ENCODE measurements at regions not wholly inside any gene's neighbourhood (a gene's known extent, or its start where the extent isn't known, plus 50 kb on each side); places are given as distances from the start of the nearest gene placed in this dataset.

DNA sequence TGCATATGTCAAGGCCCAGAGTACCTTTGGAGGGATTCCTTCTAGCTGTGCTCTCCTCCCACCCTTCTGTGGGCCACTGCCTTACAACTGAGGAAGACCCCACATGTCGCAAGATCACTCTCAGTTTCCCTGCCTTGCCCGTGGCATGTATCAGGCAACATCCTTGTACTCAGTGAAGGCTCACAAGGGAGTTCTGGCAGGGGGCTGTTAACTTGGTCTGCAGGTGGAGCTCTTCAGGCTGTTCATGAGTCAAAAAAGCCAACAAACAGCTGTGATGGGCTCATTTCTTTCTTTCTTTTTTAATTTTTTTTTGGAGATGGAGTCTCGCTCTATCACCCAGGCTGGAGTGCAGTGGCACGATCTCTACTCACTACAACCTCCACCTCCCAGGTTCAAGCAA, 513.0 kb upstream of the ANKRD30A start:
- DNase-seq = no peak

- no peak for DNase-seq
Measured at GRCh38 chr10:36608866-36609265, 516.5 kb upstream of the ANKRD30A start.

DNA sequence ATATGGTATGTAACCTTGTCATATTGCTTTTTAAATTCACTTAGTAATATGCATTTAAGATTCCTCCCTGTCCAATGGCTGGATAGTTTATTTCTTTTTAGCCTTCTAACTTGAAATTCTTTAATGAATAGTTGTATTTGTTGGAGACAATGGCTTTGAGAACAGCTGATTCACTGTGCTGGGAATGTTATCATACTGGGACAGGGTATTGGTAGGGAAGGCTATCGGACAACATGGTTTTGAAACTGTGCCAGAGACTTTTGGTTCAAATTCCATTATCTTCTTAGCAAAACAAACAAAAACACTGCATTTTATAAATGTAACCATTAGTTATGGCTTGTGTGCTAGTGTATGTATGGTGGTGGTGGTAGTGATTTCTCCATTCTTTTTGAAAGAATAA, 517.1 kb upstream of the ANKRD30A start:
- no peak for DNase-seq

DNA sequence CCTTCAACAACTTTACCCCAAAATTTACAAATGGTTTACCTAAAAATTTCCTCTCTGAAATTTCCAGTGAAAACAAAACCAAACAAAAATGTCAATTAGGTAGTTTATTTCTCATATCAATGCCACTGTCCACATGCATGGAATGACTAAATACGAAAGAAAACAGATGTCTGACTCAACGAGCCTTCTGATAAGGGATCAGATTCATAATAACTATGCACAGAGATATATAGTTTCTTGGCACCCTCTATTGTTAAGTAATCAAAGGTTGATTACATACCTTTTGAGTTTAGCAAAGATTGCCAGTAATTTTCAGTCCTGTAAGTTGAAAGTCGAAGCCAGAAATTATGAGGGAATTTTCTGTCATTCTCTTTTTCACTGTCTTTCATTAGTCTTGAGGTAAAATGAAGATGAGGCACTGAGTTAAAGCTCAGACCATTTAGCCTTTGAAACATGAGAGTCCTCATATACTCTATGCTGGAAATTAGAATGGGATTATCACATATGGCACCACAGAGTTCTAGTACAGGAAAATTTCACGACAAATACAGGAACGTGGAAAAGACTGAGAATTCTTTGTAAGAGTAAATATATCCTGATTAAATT, 519.1 kb upstream of the ANKRD30A start:
- no peak for DNase-seq

GRCh38 chr10:36604316-36604715, 521.1 kb upstream of the ANKRD30A start:
- no peak for DNase-seq

GRCh38 chr10:36603688-36604087, 521.7 kb upstream of the ANKRD30A start:
- DNase-seq = no peak

DNA sequence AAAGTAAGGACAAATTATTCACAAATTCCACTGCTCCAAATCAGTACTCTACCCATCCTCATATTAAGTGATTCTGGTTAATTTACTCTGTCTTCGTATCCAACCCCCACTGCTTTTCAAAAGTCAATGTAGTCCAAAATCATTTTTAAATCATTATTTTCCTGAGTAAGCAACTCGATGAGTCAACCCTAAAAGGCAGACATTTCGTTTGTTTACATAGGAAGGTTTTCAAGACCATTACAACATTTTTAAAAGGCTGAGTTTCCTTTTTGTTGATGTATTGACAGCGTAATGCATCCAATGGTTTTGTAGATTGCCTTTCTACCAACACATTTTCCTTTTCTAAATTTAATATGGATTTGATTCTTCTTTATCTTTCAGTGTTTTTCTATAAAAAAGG, 523.0 kb upstream of the ANKRD30A start:
- DNase-seq = no peak

- no peak for DNase-seq
Measured at GRCh38 chr10:36597756-36598320, 527.6 kb upstream of the ANKRD30A start.

- no peak for DNase-seq
Measured at GRCh38 chr10:36592964-36593363, 532.4 kb upstream of the ANKRD30A start.

DNA sequence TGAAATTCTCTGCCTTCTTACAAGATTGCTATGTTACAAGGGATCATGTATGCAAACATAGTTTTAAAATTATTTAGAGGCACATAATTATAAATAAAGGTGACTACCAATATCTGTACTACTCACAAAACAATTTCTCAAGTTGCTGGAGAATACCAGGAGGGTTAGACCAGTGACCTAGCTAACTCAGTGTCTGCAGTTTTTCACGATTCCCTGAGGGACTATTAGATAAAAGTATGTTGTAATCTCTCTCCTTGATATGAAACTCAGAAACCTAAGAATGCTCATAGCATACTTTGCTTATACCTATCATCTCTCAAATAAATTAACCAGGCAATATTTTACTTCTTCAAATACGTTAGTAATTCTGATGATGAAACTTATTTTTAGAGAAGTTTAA, 534.0 kb upstream of the ANKRD30A start:
- DNase-seq = no peak

DNA sequence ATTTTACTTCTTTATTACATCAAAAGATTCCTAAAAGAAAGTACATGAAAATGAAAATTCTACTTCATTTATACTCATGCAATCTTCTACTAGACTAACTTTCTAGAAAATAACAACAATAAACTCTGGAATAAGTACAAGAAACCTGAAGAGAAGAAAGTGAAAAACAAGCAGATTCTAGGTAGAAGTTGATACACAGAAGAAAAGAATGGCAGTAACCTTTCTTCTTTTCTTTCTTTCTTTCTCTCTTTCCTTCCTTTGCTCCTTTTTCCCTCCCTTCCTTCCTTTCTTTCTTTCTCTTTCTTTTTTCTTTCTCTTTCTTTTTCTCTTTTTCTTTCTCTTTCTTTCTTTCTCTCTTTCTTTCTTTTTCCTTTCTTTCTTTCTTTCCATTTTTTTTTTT, 541.7 kb upstream of the ANKRD30A start:
- no peak for DNase-seq

- no peak for DNase-seq
Measured at GRCh38 chr10:36581237-36581636, 544.2 kb upstream of the ANKRD30A start.

- no peak for DNase-seq
Measured at GRCh38 chr10:36578306-36578705, 547.1 kb upstream of the ANKRD30A start.

GRCh38 chr10:36577126-36577525, 548.3 kb upstream of the ANKRD30A start:
- DNase-seq = no peak

- DNase-seq = no peak
Measured at GRCh38 chr10:36574207-36574606, 551.2 kb upstream of the ANKRD30A start.

DNA sequence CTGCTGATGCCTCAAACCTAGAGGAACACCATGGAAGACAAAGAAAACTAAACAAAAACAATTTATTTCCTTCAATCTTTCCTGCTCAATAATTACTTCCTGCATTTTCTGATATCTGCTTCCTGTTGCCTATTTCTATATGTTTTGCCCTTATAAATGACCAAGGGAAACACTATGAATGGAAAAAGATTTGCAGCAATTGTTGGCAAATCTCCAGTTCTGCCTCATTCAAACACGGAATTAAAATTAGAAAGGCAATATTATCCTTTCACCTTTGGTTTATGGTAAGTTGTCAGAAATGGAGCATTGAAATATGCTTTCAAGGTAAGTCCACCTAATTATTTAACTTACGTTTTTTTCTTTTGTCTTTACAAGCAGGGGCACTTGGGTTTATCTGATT, 552.2 kb upstream of the ANKRD30A start:
- no peak for DNase-seq

DNA sequence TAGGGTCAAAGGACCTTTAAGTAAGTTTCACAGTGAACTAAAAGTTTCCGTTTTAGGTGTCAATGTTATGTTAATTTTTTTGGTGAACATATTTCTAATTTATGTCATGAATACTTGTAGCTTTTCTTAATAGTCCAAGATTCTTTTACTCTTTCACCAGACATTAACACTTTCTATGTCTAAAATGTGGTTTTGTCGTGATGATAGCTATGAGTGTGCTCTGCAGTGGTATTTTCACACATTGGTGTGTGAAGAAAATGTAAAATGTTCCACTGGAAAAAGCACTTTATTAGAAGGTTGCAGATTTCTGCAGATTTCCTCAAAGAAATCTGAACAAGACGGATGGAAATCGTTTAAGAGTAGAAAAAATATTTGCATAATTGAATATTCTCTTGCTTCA, 561.0 kb upstream of the ANKRD30A start:
- no peak for DNase-seq

- no peak for DNase-seq
Measured at GRCh38 chr10:36559412-36560400, 565.7 kb upstream of the ANKRD30A start.

DNA sequence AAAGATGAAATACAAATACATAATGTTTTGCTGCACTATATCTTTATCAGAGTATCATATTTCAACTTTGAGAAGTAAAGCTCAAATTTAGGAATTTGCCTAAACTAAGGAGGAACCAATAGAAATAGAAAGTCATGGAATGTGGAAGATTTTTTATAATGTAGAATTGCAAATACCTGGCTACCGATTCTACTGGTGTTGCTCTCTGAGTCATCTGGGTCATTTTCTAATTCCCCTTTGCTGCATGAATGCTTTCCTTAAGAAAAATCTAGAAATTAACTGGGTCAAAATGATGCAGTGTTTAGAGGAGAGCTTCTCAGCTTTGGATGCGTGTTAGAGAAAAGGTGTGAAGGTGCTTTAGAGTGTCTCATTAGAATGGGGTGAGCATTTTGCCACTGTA, 568.9 kb upstream of the ANKRD30A start:
- no peak for DNase-seq

GRCh38 chr10:36555036-36555435, 570.4 kb upstream of the ANKRD30A start:
- DNase-seq = no peak

- DNase-seq = no peak
Measured at GRCh38 chr10:36547965-36548364, 577.4 kb upstream of the ANKRD30A start.

- no peak for DNase-seq
Measured at GRCh38 chr10:36542493-36542892, 582.9 kb upstream of the ANKRD30A start.

DNA sequence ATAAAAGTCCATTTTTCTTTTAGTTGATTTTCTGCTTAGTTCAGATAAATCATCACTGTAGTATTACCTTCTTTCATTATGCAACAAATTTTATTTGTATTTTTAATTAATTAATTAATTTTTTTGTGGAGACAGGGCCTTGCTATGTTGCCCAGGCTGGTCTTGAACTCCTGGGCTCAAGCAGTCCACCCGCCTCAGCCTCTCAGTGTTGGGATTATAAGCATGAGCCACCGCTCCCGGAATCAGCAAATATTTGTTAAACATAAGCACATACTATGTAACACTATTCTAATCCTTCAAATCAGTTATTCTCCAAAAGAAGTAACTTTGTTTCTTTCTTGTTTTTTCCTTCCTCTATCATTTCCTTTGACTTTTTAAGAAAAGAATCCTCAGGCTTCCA, 584.8 kb upstream of the ANKRD30A start:
- DNase-seq = no peak

- DNase-seq = no peak
Measured at GRCh38 chr10:36538953-36539586, 586.3 kb upstream of the ANKRD30A start.
